ENCODE measurements at regions not wholly inside any gene's neighbourhood (a gene's known extent, or its start where the extent isn't known, plus 50 kb on each side); places are given as distances from the start of the nearest gene placed in this dataset.

- no peak for DNase-seq
Observed at GRCh38 chr10:28054228-28054860, 55.5 kb upstream of the ODAD2 start.

- DNase-seq = no peak
Observed at GRCh38 chr10:28049286-28049685, 50.4 kb upstream of the ODAD2 start.

Measured in femur (tissue), 1 donor.